RWPE2 (cell line): ENCODE measurements at regions not wholly inside any gene's neighbourhood (a gene's known extent, or its start where the extent isn't known, plus 50 kb on each side); places are given as distances from the start of the nearest gene placed in this dataset.
"Not testable (repeated sequence)": the region's sequence is repeated elsewhere in the genome, so short reads cannot be mapped to it uniquely, and the experiment has no call there.

Experiments
- ATAC-seq: fragments of 200-7000 bp; cut with Tn5 transposase; 3 replicates; pipeline ENCODE4 v1.9.1; 2021; ENCODE audit warnings: low read depth
- DNase-seq: peaks from one replicate; pipeline ENCODE4 v3.0.0-alpha.2; 2020; ENCODE audit warnings: low spot score
- H3K27ac ChIP-seq: fragments of 450-650 bp; 2 replicates; pipeline ENCODE4 v1.5.1; 2017; ENCODE audit warnings: mild to moderate bottlenecking; ENCODE audit not compliant: poor library complexity, severe bottlenecking
- H3K27me3 ChIP-seq: fragments of 250-450 bp; sonication (Bioruptor Pico); 2 replicates; pipeline ENCODE4 v1.5.1; 2021; ENCODE audit warnings: mild to moderate bottlenecking, moderate library complexity; ENCODE audit not compliant: insufficient read depth, poor library complexity, severe bottlenecking
- H3K36me3 ChIP-seq: fragments of 250-450 bp; sonication (Bioruptor Pico); 2 replicates; pipeline ENCODE4 v1.5.1; 2020; ENCODE audit warnings: low read depth, mild to moderate bottlenecking, moderate library complexity
- H3K4me1 ChIP-seq: fragments of 250-450 bp; sonication (Bioruptor Pico); 2 replicates; pipeline ENCODE4 v1.5.1; 2021; ENCODE audit warnings: mild to moderate bottlenecking, moderate library complexity; ENCODE audit not compliant: insufficient read depth, poor library complexity, severe bottlenecking
- H3K4me3 ChIP-seq: fragments of 250-450 bp; sonication (Bioruptor Pico); 2 replicates; pipeline ENCODE4 v1.5.1; 2021; ENCODE audit warnings: mild to moderate bottlenecking, moderate library complexity; ENCODE audit not compliant: severe bottlenecking
- H3K9me3 ChIP-seq: fragments of 250-450 bp; sonication (Bioruptor Pico); 2 replicates; pipeline ENCODE4 v1.5.1; 2021; ENCODE audit warnings: mild to moderate bottlenecking, moderate library complexity; ENCODE audit not compliant: severe bottlenecking
- CTCF ChIP-seq: fragments of 450-650 bp; IDR thresholded peaks from one replicate; pipeline ENCODE4 v1.5.1; 2017; ENCODE audit warnings: mild to moderate bottlenecking, moderate library complexity; ENCODE audit not compliant: poor library complexity, severe bottlenecking

- H3K27me3 ChIP-seq: no peaks in the 10 kb centered on the region
- DNase-seq: no peak
- no peaks in the 10 kb centered on the region for H3K36me3 ChIP-seq
- ATAC-seq: no peak
- H3K27ac ChIP-seq: no peak overlapping the region
- H3K4me1 ChIP-seq: no peaks in the 10 kb centered on the region
- H3K9me3 ChIP-seq: no peaks in the 10 kb centered on the region
- H3K4me3 ChIP-seq: no peak overlapping the region
- no peak for TF ChIP-seq CTCF
These were observed 183.8 kb upstream of the COX10 start for GRCh38 chr17:13885550-13885949.

DNA sequence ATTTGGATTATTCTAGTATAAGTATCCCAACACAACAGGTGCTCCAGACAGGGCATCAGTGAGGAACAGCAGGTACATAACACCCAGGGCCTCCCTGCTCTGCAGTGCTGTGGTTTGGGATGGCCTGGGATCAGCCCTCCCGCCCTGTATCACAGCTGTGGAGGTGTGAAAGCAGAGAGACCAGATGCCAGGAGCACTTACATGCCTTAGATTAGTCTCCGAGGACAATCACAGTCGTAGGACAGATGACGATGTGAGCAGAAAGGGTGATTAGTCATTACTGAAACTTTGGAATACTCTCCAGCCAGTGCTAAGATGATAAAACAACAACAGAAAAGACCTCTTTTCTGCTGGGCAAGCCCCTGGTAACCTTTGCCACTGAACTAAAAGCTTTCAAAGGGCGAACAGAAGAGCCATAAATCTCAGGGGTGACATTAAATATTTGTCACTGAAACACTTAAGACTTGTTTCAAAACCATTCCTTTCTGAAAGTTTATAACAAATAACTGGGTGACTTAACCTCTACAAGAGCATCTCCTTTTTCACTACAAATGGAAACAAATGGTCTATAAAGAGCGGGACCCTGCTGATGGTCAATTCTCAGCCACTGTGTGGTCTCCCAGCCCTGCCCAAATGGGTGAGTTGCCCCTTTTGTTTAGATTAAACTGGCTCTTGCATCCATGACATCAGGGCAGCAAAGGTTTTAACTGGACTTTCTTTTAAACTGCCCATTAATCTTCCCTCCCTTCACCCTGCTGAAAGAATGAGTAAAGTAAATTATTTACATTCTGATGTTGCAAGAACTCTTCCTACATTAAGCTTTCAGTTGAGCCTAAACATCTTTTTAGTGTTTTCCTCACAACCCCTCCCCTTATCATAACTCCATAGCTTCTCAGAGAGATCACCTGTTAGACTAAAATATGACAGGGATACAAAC is 183.1 kb upstream of the COX10 start:
- Histone ChIP-seq H3K27me3 (no peaks in the 10 kb centered on the region), H3K9me3 (no peaks in the 10 kb centered on the region), H3K4me3 (no peak overlapping the region), H3K27ac (no peak overlapping the region), H3K36me3 (no peaks in the 10 kb centered on the region), H3K4me1 (no peaks in the 10 kb centered on the region)
- DNase-seq: no peak
- ATAC-seq: no peak
- TF ChIP-seq CTCF: no peak

DNA sequence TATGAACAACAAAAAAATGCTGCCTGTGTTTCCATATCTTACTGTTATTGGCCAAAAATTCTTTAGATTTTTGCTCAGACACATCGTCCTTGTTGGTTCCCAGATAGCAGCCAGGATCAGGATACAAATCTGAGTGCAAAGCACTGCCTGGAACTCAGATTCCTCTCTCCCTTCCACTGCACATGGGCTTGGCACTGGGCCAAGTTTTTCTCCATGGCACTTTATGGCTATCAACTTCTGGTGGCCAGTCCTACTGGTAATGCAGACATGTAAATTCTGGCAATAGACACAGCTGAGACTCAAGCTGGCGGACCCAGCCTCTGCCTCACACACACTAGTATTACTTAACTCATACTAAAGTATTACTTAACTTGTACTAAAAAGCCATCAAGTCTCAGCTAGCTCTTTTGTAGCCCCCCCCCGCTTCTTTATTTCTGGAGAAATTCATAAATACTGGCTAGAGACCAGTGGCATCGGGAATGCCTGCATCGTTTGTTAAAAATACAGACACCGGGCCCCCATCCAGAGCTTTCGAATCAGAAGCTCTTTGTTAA is 181.2 kb upstream of the COX10 start:
- no peak for TF ChIP-seq CTCF
- Histone ChIP-seq H3K4me3 (no peak overlapping the region), H3K27me3 (no peaks in the 10 kb centered on the region), H3K27ac (no peak overlapping the region), H3K4me1 (no peaks in the 10 kb centered on the region), H3K36me3 (no peaks in the 10 kb centered on the region), H3K9me3 (no peaks in the 10 kb centered on the region)
- DNase-seq (no peak), ATAC-seq (no peak)

DNA sequence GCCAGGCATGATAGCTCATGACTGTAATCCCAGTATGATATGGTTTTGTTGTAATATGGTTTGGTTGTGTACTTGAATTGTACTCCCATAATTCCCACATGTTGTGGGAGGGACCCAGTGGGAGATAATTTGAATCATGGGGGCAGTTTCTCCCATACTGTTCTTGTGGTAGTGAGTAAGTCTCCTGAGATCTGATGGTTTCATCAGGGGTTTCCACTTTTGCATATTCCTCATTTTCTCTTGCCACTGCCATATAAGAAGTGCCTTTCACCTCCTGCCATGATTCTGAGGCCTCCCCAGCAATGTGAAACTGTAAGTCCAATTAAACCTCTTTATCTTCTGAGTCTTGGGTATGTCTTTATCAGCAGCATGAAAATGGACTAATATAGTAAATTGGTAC is 160.3 kb upstream of the COX10 start:
- not testable (repeated sequence) for H3K36me3 ChIP-seq, DNase-seq, H3K27ac ChIP-seq, H3K4me1 ChIP-seq, H3K9me3 ChIP-seq, ATAC-seq, H3K27me3 ChIP-seq, H3K4me3 ChIP-seq

DNA sequence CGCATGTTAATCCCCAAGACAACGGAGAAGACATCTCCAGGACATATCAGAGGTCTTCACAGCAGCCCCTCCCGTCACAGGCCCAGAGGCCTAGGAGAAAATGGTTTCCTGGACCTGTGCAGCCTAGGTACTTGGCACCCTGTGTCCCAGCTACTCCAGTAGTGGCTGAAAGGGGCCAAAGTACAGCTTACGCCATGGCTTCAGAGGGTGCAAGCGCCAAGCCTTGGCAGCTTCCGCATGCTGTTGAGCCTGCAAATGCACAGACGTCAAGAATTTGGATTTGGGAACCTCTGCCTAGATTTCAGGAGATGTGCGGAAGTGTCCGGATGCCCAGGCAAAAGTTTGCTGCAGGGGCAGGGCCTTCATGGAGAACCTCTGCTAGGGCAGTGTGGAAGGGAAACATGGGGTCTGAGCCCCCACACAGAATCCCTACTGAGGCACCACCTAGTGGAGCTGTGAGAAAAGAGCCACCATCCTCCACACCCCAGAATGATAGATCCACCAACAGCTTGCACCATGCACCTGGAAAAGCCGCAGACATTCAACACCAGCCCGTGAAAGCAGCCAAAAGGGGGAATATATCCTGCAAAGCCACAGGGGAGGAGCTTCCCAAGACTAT is 159.3 kb upstream of the COX10 start:
- DNase-seq (no peak), ATAC-seq (no peak)
- no peaks in the 10 kb centered on the region for H3K9me3 ChIP-seq
- no peaks in the 10 kb centered on the region for H3K27me3 ChIP-seq
- no peaks in the 10 kb centered on the region for H3K36me3 ChIP-seq
- no peak overlapping the region for H3K27ac ChIP-seq
- no peak for TF ChIP-seq CTCF
- no peak overlapping the region for H3K4me3 ChIP-seq
- H3K4me1 ChIP-seq: no peaks in the 10 kb centered on the region
